ENCODE measurements at regions not wholly inside any gene's neighbourhood (a gene's known extent, or its start where the extent isn't known, plus 50 kb on each side); places are given as distances from the start of the nearest gene placed in this dataset.

DNA sequence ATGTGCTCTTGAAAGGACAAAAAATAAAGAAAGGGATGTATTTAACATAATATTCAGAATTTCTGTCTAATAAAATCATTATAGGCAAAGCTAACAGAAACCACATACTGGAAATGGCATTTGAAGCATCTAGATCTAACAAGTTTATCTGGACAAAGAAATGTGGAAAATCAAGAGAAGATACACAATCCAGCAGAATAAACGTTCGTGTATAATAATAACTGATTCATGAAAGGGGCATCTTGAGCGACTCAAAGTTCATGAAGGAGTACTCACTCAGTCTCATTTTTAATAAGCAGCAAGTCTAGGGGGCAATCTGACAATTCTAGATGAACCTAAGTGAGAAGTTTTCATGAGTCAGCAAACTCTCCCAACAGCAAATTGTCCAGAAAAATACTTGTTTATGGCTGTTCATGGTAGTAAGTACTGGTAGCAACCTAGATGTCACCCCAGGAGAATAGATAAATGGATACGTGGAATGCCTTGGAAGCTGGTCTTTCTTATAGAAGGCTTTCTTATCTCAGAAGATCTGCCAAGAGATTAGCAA, 541.8 kb downstream of the INHBA start:
- DNase-seq: no peak

GRCh38 chr7:41156268-41156667, 546.6 kb downstream of the INHBA start:
- DNase-seq: no peak

- no peak for DNase-seq
Observed at GRCh38 chr7:41153268-41153667, 549.6 kb downstream of the INHBA start.

DNA sequence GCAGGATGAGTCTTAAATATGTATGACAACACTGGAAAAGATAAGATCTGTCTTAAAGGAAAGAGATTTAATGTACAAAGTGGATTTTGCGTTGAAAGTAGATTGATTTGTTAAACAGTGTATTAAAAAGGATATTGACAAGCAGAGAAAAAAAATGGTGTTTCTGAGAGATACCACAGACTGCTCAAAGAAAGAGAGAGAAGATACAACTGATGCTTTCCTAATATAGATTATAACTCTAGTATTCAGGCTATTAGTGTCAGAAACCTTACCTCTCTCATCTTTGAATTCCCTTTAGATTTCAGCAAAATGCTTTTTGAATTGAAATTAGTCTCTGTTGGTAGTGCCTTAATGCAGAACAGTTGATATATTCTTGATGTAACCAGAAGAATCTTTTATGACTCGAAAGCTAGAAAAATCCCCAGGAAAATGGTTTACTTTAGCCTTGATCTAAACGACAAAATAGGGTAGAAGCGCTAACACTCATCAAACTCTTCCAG, 550.7 kb downstream of the INHBA start:
- DNase-seq: no peak

DNA sequence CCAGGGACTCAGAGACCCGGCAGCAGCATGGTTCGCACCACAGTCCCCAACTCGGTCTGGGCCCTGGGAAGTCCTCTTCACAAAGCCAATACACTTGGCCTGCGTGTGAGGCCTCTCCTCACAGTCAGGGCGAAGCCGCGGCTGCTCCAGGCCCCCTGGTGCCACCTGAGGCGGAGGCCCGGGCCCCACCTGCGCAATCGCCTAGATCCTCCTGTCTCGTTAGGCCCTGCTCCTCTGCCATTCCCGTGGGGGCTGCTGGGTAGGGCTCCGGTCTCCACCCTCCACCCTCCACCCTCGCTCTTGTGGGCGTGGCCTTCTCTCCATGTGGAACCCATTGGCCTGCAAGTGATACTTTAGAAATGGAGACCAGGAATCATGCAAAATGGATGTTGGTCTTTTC, 553.3 kb downstream of the INHBA start:
- DNase-seq: no peak

DNA sequence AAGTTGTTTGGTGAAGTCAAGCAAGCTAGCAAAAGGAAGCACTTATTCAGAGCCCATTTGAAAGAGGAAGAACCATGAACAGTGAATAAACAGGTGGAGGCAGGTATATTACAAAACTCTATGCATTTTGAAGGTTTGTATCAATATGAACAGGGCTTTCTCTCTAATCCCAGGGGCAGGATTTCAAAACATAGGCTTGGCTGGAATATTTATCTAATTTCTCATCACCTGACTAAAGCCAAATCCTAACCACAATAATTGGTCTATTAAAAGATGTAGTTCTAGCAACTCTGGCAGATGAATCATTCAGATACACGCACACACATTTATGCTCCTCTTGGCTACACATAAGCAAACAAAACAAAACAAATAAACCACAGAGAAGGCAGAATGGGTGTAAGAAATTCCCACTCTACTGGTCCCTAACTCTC, 554.4 kb downstream of the INHBA start:
- no peak for DNase-seq

- DNase-seq: no peak
Observed at GRCh38 chr7:41147606-41148485, 555.0 kb downstream of the INHBA start.

GRCh38 chr7:41146429-41146828, 556.5 kb downstream of the INHBA start:
- no peak for DNase-seq

GRCh38 chr7:41145656-41146055, 557.2 kb downstream of the INHBA start:
- no peak for DNase-seq

DNA sequence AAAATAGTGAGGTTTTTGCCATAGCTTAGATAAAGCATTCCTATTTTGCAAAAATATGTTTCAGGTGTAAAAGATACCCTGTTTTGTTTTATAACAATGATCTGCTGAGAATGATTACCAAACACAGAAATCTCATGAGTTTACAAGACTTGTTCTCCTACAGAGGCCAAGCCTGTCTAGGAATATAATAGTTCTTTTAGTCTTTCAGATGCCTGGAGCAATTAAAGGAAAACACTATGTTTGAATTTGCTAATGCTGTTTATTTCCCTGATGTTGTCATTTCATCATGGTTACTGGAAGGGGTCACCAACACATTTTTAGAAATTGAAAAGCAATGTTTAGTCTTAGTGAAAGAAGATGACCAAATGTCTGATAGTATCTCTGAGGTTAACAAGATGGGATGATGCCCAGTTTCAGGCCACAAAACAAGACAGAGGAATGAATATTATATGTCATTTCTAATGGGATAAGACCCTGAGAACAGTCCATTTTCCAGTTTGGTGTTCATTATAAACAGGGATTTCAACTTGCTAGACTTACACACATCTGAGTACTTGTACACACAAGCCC, 559.9 kb downstream of the INHBA start:
- no peak for DNase-seq

GRCh38 chr7:41139789-41140188, 563.1 kb downstream of the INHBA start:
- DNase-seq: no peak

DNA sequence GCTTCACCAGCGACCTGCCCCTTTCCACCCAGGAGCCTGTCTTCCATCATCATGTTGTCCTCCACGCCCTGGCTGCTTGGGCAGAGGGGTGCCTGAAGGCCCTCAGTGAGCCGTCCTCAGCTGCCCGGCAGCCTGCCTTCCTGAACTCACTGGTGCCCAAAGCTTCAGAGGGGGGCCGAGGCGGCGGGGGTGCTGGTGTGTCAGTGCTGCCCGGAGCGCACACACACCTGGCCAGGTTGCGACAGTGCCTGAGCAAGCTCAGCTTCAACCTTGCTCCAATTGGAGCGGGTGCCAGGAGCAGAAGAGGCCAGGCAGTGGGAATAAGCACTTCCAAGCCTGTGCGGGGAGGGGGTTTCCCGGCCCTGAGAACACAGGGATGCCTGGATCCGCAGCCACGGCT, 566.3 kb downstream of the INHBA start:
- no peak for DNase-seq

- no peak for DNase-seq
Observed at GRCh38 chr7:41135511-41135910, 567.4 kb downstream of the INHBA start.

GRCh38 chr7:41134300-41135255, 568.3 kb downstream of the INHBA start:
- no peak for DNase-seq

DNA sequence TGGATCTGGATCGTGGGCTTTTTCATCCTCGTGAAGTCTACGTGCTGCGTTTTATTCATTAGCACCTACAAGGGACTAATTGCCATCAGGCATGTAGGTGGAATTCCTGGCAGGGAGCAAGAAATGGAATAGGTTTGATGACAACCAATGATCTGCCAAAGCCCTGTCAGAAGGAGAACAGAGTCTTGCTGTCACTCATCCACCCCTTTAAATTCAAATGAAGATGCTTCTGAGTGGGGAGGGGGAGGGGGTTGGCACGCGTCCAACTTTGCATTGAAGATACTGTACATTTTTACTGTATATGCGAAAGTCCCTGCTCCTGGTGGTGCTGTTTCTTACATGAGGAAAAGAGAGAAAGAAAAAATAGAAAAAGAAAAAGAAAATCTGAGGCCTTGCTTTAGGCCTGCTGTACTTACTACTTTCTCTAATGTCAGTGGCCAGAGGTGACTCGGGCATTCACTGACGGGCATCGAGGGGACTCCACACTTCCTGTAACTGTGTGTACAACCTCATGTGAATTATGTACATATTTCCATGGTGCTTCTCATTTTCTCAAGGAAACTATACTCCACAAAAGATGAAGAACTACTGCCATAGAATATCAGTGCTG, 569.1 kb downstream of the INHBA start:
- DNase-seq: no peak

DNA sequence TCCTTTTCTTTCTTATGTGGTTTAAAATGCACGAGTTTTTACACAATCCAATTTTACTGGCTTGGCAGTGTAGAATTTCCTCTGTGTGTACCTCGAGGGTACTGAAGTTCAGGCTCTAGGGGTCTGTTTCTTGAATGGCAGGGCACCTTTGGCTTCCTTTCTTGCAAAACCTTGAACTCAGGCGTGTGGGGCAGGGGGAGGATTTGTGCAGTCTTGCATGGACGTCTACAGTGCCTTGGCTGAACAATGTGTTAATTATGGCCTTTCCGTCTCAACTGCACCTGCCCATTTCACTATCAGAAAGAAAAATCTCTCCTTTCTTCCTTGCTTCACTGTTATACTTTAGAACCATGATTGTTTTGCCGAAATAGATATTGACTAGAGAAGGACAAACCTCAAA, 570.9 kb downstream of the INHBA start:
- DNase-seq: no peak

- peak; percentile 71 for DNase-seq
Observed at GRCh38 chr7:41130561-41131236, 572.2 kb downstream of the INHBA start.

GRCh38 chr7:41130086-41130485, 572.8 kb downstream of the INHBA start:
- no peak for DNase-seq

GRCh38 chr7:41125343-41125742, 577.5 kb downstream of the INHBA start:
- DNase-seq: no peak

DNA sequence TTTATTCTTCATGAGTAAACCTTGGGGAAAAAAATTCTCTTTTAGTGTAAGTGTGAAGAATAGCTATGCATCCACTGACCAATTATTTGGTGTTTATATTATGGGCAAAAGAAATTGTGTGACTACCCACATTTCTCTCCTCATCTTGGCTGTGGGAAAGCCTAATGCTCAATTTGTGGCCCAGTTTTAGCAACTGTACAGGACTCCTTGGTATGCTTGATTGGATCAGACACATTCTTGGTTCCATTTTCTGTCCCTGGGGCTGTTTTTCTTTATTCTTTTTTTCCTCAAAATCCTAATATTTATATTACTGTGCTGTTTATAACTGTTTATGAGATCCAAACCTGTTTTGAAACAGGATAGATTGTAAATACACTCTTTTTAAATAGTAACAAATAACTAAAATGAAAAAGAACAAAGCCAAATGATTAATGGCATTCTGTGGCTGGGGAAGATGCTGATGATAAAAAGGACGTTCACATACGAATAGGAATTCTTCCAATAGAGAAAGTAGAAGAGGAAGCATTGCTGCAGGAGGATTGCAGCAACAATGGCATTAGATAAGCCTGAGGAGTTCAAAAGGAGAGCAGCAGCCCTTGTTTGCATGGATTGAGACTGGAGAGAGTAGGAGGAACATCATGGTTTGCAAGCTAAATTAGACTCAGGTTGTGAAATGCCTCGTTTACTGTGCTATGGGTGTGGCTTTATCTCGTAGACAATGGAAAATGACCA, 580.5 kb downstream of the INHBA start:
- DNase-seq: no peak

- DNase-seq: no peak
Observed at GRCh38 chr7:41121228-41121627, 581.7 kb downstream of the INHBA start.
